Esophagus squamous epithelium (tissue), 5 donors: ENCODE measurements at regions not wholly inside any gene's neighbourhood (a gene's known extent, or its start where the extent isn't known, plus 50 kb on each side); places are given as distances from the start of the nearest gene placed in this dataset.

Source experiments
- DNase-seq: peaks from one replicate; lab custom pipeline; 2025; lab: John Stamatoyannopoulos, UW
- H3K27ac ChIP-seq, 4 donors: fragments of 200-600 bp; sonication (generic); one replicate each; pipeline ENCODE4 v1.5.1; 2016 to 2019; ENCODE audit warnings: mild to moderate bottlenecking in 1 of 4
- H3K27me3 ChIP-seq, 4 donors: fragments of 200-600 bp; sonication (generic); 1 replicate in 3 of 4; 2 replicates in 1 of 4; pipeline versions ENCODE4 v1.5.1 to v1.6.0; 2017 to 2021; ENCODE audit warnings: antibody characterized with exemption in 1 of 4
- H3K36me3 ChIP-seq, 3 donors: fragments of 200-600 bp; sonication (generic); one replicate each; pipeline ENCODE4 v1.5.1; 2016 to 2019
- H3K4me1 ChIP-seq, 3 donors: fragments of 200-600 bp; sonication (generic); one replicate each; pipeline ENCODE4 v1.5.1; 2017 to 2019
- H3K4me3 ChIP-seq, 4 donors: fragments of 200-600 bp; sonication (generic); 1 replicate in 3 of 4; 2 replicates in 1 of 4; pipeline ENCODE4 v1.5.1; 2016 to 2019; ENCODE audit warnings: mild to moderate bottlenecking in 2 of 4, moderate library complexity in 1 of 4
- H3K9me3 ChIP-seq, 3 donors: fragments of 200-600 bp; sonication (generic); one replicate each; pipeline ENCODE4 v1.5.1; 2016 to 2019
- POLR2A ChIP-seq, 4 donors: fragments of 450-650 bp; IDR thresholded peaks; one replicate each; pipeline ENCODE4 v1.6.1; 2017; ENCODE audit warnings: antibody characterized with exemption in 4 of 4, mild to moderate bottlenecking in 4 of 4, moderate library complexity in 3 of 4
- WGBS, 2 donors: methylation state at CpG; one replicate each; pipeline ENCODE4 v1.1.5; 2018; 5-methylcytosine and 5-hydroxymethylcytosine counted together
- intact Hi-C: fragments of 100-400 bp; cut with DNase I; formaldehyde crosslinking; loops from one replicate; pipeline ENCODE4 v1.15.0; 2022
- TF ChIP-seq, protein P1 (sequence below), 6 experiments: fragments of 450-650 bp in 4 of 6; fragments of 200-600 bp in 2 of 6; sonication (generic) in 2 of 6; IDR thresholded peaks; one replicate each; pipeline ENCODE4 v1.5.1; 2016 to 2019; ENCODE audit warnings: antibody characterized with exemption in 6 of 6, mild to moderate bottlenecking in 4 of 6, moderate library complexity in 4 of 6
- donor health status: DM: yes; HTN: yes; CAD: no.

DNA sequence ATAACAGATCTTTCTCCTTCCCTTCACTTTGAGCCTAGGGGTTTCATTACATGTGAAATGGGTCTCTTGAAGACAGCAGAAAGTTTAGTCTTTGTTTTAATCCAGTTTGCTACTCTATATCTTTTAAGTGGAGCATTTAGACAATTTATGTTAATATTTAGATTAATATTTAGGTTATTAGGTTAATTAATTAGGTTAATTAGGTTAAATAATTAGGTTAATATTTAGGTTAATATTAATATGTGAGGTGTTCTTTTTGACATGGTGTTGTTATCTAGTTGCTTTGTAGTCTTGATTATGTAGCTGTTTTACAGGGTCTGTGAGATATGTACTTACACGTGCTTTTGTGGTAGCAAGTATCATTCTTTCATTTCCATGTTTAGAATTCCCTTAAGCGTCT is 312.9 kb downstream of the NEK10 start:
- Histone ChIP-seq H3K4me1 (no peaks in the 10 kb centered on the region), H3K9me3 (peaks cover 0 to 13% (median 0%) of the 10 kb centered on the region in 3 donors), H3K27me3 (no peaks in the 10 kb centered on the region), H3K4me3 (no peak overlapping the region), H3K36me3 (no peaks in the 10 kb centered on the region), H3K27ac (no peak overlapping the region)
- no peak for TF ChIP-seq POLR2A (IDR thresholded peaks at IDR 0.05)
- TF ChIP-seq, protein P1, sequence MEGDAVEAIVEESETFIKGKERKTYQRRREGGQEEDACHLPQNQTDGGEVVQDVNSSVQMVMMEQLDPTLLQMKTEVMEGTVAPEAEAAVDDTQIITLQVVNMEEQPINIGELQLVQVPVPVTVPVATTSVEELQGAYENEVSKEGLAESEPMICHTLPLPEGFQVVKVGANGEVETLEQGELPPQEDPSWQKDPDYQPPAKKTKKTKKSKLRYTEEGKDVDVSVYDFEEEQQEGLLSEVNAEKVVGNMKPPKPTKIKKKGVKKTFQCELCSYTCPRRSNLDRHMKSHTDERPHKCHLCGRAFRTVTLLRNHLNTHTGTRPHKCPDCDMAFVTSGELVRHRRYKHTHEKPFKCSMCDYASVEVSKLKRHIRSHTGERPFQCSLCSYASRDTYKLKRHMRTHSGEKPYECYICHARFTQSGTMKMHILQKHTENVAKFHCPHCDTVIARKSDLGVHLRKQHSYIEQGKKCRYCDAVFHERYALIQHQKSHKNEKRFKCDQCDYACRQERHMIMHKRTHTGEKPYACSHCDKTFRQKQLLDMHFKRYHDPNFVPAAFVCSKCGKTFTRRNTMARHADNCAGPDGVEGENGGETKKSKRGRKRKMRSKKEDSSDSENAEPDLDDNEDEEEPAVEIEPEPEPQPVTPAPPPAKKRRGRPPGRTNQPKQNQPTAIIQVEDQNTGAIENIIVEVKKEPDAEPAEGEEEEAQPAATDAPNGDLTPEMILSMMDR (IDR thresholded peaks at IDR 0.05) = no peak
- WGBS, 2 donors = 78 to 89% methylated on average over 2 of the region's 2 CpGs
- DNase-seq = no peak
- intact Hi-C loops = no loop called here

- Histone ChIP-seq H3K4me3 (no peak overlapping the region), H3K27me3 (no peaks in the 10 kb centered on the region), H3K4me1 (no peaks in the 10 kb centered on the region), H3K36me3 (no peaks in the 10 kb centered on the region), H3K9me3 (no peaks in the 10 kb centered on the region), H3K27ac (no peak overlapping the region)
- no peak for DNase-seq
- intact Hi-C loops = no loop called here
- TF ChIP-seq POLR2A (IDR thresholded peaks at IDR 0.05) = no peak
- TF ChIP-seq, protein P1 (IDR thresholded peaks at IDR 0.05) = no peak
Measured at GRCh38 chr3:27059489-27059888, 309.7 kb downstream of the NEK10 start.
